GM21515 (cell line): ENCODE measurements at regions not wholly inside any gene's neighbourhood (a gene's known extent, or its start where the extent isn't known, plus 50 kb on each side); places are given as distances from the start of the nearest gene placed in this dataset.

ENCODE experiments used
- ATAC-seq: cut with Tn5 transposase; IDR thresholded peaks from one replicate; pipeline ENCODE4 v1.9.1; 2021; ENCODE audit not compliant: unreplicated experiment

DNA sequence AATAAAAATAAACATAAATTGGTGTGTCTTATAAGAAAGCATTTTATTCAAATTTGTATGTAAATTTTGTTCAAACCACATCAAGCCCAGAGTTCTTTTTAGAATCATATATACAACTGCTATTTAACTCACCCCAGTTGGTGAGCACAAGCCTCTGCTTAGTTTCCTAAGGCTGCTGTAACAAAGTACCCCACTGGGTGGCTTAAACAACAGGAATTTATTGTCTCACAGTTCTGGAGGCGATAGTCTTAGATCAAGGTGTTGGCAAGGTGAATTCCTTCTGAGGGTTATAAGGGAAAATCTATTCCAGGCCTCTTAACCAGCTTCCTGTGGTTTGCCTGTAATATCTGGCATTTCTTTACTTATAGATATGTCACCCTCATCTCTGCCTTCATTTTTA, 1133.5 kb downstream of the OLFM4 start:
- no peak for ATAC-seq

GRCh38 chr13:54165581-54166215, 1137.1 kb downstream of the OLFM4 start:
- ATAC-seq = no peak

GRCh38 chr13:54173996-54174395, 1145.4 kb downstream of the OLFM4 start:
- ATAC-seq = no peak

GRCh38 chr13:54175466-54175865, 1146.9 kb downstream of the OLFM4 start:
- no peak for ATAC-seq

DNA sequence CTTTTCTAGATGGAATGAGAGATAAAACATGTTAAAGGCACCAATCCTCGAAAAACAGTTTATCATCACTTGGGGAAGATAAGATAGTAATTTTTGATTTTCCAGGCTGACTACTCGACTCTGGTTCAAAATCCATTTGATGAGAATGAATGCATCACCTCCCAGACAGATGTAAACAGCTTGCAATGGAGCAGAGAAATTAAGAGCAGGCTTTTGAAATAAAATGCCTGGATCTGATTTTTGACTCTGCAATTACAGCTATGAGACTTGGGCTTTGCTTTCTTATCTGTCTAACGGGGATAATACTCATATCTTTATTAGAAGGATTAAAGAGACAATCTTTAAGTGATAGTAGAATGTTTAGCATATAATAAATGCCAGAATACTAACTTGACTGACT, 1148.9 kb downstream of the OLFM4 start:
- ATAC-seq = no peak

DNA sequence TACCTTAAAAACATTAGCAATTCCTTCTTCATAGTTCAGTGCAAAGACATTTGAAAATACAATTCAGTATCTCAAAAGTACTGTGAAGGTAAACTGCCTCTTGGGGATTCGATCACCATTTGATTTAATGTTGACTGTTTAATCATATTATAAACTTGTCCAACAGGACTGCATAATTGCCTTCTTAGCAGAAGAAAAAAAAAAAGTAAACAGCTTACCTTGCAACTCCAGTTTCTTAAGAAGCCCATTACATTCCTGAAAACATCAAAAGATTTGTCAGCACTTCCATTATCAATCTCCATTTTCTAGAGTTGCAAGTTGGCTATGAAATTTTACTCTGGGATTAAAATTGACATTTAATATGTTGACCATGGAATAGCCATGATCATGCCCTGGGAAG, 1154.6 kb downstream of the OLFM4 start:
- ATAC-seq = no peak

- no peak for ATAC-seq
Observed at GRCh38 chr13:54183728-54184127, 1155.1 kb downstream of the OLFM4 start.

DNA sequence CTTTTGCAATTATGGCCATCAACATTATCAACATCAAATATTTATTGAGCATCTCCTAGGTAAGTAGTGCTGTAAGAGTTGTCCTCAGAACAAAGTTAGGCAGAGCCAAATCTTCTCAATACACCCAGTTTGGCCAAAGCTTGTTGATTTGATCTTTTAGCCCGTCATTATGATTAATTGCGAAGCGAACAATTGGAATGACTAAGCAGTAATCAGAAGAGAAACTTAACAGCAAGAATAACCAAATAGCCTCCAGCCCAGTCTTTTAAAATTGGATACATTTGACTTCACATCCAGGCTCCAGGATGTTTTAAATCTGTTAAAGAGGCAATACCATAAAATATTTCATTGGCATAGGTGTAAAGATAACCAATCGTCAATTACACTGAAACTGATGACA, 1156.0 kb downstream of the OLFM4 start:
- ATAC-seq = no peak

DNA sequence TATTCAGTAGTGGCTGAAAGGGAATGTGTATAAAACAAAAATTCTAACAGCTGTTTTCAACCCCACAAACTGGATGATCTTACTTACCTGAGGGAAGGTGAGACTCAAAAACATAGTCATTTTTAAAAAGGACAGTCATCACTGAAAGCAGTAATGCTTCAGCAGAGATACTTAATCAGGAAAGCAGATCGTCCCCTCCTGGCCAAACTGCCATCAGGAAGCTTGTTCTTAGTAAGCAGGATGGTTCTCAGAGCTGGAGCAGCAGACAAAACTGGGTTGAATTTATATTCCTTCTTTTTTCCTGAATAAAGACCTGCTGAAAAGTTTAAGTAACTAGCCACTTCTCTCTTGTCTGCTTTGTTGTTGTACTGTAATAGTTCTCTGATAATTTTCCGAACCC, 1156.5 kb downstream of the OLFM4 start:
- no peak for ATAC-seq

- ATAC-seq = no peak
Observed at GRCh38 chr13:54185785-54186184, 1157.2 kb downstream of the OLFM4 start.

GRCh38 chr13:54187461-54187860, 1158.8 kb downstream of the OLFM4 start:
- ATAC-seq = no peak

- no peak for ATAC-seq
Observed at GRCh38 chr13:54194233-54195024, 1165.8 kb downstream of the OLFM4 start.

GRCh38 chr13:54196684-54197083, 1168.1 kb downstream of the OLFM4 start:
- ATAC-seq = no peak

DNA sequence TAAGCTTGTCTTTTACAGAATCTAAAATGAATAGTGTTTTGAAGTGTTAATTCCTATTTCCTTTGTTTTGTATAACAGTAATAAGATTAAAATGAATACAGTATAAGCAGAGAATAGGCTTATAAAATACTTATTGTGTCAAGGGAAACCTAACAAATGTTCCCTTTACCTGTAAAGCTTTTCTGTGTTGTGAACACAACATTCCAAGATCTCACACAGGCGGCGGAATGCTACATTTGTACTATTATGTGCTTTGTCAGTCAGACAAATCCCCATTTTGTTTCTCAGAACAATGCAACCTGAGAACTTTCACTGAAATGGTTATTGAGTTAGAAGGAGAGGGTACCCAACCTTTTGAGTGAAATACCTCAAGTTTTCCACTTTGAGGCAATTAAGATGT, 1170.3 kb downstream of the OLFM4 start:
- ATAC-seq = no peak

DNA sequence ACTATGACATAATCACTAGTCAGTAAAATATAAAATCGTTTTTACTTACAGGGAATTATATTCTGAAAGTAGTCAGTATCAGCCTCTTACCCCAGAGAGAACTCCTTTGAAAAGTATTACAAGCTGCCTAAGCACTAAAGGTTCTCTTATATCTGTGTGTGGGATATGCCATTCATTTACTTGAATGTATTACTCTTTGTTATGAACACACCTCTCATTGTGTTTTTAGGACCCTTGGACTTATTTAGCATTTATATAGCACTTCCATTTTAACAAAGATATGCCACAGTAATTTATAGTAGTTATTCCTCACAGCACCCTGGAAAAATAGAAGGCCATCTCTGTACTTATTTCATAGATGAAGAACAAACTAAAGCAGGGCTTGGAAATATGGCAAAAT, 1178.0 kb downstream of the OLFM4 start:
- ATAC-seq = no peak

DNA sequence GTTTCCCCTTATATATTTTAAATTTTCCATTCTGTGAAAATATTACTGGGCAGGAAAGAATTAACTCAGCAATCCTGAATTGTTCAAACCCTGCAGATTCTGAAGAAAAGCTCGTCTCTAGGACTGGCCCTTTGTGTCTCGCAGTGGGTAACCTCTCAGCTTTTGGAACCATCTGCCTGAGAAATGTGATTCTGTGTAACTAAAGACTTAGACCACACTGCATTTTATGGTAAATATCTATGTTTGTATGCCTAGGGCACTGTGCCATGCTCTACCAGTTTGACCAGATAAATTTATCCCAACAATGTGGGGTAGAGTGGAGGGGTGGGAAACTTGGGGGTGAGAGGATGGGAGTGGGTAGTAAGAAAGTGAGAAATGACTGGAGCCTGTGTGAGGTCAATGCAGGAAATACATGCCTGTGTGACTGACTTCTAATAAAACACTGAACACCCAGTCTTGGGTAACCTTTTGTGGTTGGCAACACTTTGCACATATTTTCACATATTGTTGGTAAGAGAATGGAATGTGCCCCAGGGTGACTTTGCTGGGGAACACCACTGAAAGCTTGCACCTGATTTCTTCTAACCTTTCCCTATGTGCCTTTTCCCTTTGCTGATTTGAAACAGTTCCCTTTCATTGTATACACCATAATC, 1181.9 kb downstream of the OLFM4 start:
- no peak for ATAC-seq

GRCh38 chr13:54216221-54216620, 1187.6 kb downstream of the OLFM4 start:
- no peak for ATAC-seq

DNA sequence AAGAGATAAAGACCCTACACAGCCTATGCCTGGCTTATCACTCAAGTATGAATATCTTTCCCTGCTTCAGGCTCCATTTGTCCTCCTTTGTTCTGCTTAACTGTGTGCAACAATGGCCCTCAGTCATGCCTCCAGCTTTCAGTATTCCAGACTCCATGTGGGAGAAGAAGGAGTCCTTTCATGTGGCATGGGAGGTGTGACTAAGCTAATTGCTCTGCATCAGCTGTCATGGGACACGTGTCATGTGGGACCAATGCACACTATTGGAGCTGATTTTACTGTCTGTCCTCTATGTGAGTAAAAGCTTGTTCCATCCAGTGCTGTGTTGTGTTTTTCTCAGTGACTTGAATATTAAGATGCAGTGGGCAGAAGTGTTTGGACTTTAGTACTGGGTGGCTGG, 1198.3 kb downstream of the OLFM4 start:
- ATAC-seq = no peak

- ATAC-seq = no peak
Observed at GRCh38 chr13:54232700-54233099, 1204.1 kb downstream of the OLFM4 start.

DNA sequence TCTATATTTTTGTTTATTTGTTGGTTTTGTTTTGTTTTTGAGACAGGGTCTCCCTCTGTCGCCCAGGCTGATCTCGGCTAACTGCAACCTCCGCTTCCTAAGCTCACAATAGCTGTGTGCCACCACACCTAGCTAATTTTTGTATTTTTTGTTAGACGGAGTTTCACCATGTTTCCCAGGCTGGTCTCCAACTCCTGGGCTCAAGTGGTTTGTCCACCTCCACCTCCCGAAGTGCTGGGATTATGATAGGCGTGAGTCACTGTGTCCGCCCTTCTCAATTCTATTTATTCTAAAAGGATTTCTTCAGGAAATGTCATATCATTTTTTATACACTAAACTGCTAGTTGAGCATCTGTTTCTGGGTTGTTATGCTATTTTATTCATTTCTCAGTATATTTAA, 1206.0 kb downstream of the OLFM4 start:
- no peak for ATAC-seq

- ATAC-seq = no peak
Observed at GRCh38 chr13:54241719-54242118, 1213.1 kb downstream of the OLFM4 start.

- ATAC-seq = no peak
Observed at GRCh38 chr13:54248306-54248705, 1219.7 kb downstream of the OLFM4 start.
